Esophagus squamous epithelium (tissue), 4 donors: ENCODE measurements at regions not wholly inside any gene's neighbourhood (a gene's known extent, or its start where the extent isn't known, plus 50 kb on each side); places are given as distances from the start of the nearest gene placed in this dataset.

Experiments used
- CTCF ChIP-seq, 6 experiments: fragments of 450-650 bp in 4 of 6; fragments of 200-600 bp in 2 of 6; sonication (generic) in 2 of 6; IDR thresholded peaks; one replicate each; pipeline ENCODE4 v1.5.1; 2016 to 2019; ENCODE audit warnings: antibody characterized with exemption in 6 of 6, mild to moderate bottlenecking in 4 of 6, moderate library complexity in 4 of 6
- POLR2A ChIP-seq, 4 donors: fragments of 450-650 bp; IDR thresholded peaks; one replicate each; pipeline ENCODE4 v1.6.1; 2017; ENCODE audit warnings: antibody characterized with exemption in 4 of 4, mild to moderate bottlenecking in 4 of 4, moderate library complexity in 3 of 4

GRCh38 chr17:70739065-70739464, 569.7 kb downstream of the KCNJ2 start:
- TF ChIP-seq CTCF (IDR thresholded peaks at IDR 0.05) (no peak), POLR2A (IDR thresholded peaks at IDR 0.05) (no peak)
